Hematopoietic multipotent progenitor cell treated with erythropoietin and hydrocortisone succinate and interleukin-3 and kit ligand, for 4 days (in vitro differentiated cells): ENCODE measurements at regions not wholly inside any gene's neighbourhood (a gene's known extent, or its start where the extent isn't known, plus 50 kb on each side); places are given as distances from the start of the nearest gene placed in this dataset.
"Not testable (repeated sequence)": the region's sequence is repeated elsewhere in the genome, so short reads cannot be mapped to it uniquely, and the experiment has no call there.

Source experiments
- DNase-seq: peaks from one replicate; pipeline ENCODE4 v3.0.0-alpha.2; 2015

DNA sequence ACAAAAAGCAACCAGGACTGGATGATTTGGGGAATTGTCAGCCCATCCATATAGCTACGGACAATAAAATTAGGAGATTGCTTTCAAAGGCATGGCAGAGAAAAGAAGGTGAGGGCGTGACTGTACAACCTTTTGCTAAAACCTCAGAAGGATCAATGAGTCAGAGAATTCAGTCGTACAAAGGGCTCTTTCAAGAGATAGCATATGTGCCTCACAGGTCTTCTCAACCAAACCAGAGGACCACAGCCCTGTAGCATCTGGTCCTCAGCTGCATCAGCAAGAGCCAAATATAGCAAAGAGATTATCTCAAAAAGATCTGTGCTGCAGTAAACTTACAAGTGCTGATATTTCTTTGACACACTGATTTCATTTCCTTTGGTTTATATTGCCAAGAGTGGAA, 149.9 kb upstream of the RAB6C start:
- no peak for DNase-seq

DNA sequence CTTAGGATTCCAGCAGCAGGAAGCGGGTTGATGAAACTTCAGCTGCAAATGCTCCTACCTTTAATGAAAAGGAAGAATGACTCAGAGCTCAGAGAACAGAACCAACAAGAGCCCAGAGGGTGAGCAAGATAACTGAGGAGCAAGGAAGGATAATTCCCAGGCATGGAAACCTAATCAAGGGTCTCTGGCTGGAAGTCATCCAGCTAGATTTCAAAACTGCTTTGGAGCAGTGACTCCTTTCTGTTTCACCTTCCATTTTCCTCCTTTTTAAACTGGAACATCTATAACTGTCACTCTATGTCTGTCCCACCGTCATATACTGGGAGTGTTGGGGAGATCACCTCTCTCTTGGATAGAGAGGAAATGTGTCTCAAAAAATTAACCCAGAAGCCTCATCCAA, 148.4 kb upstream of the RAB6C start:
- DNase-seq, result no peak

DNA sequence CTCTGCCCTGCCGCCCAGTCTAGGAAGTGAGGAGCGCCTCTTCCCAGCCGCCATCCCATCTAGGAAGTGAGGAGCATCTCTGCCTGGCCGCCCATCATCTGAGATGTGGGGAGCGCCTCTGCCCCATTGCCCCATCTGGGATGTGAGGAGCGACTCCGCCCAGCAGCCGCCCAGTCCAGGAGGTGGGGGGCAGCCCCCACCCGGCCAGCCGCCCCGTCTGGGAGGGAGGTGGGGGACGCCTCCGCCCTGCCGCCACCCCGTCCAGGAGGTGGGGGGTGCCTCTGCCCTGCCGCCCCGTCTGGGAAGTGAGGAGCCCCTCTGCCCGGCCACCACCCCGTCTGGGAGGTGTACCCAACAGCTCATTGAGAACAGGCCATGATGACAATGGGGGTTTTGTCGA, 146.0 kb upstream of the RAB6C start:
- DNase-seq, result not testable (repeated sequence)

DNA sequence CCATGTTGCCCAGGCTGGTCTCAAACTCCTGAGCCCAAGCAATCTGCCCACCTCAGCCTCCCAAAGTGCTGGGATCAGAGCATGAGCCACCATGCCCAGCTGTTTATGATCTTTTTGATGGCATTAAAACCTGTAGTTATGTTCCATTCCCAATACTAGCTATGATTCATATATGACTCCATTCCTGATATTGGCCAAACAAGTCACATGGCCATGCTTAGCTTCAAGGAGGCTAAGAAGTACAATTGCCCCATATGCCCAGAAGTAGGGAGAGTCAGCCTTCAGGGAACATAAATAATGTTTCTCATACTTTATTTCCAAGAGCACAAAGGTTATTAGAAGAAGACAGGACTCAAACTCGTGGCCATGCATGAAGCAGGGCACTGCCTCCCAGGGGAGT, 132.4 kb upstream of the RAB6C start:
- no peak for DNase-seq

DNA sequence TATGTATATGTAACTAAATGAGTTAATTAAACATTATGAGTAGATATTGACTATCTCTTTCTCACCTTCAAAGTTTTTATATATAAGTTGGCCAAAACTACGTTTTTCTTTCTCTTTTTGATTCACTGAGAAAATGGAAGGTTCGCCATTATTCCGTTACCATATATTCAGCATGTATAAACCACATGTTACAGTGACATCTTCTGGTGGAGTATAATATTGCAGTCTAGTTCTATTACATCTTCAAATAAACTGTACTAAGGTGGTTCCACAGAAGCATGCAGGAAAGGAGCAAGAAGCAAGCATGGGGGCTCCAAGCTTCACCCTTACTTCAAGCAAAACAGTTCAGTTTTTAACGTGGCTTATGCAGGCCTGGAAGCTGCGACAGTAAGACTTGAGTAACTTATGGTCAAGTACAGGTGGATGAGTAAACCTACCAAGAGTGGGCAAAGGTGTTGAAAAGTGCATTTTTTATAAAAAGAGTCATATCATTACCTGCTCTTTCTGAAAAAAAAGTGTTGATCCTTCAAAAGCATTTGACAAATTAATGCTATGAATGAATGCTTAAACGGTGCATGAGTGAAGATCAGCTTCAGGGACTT, 129.8 kb upstream of the RAB6C start:
- peak; percentile 91 for DNase-seq

DNA sequence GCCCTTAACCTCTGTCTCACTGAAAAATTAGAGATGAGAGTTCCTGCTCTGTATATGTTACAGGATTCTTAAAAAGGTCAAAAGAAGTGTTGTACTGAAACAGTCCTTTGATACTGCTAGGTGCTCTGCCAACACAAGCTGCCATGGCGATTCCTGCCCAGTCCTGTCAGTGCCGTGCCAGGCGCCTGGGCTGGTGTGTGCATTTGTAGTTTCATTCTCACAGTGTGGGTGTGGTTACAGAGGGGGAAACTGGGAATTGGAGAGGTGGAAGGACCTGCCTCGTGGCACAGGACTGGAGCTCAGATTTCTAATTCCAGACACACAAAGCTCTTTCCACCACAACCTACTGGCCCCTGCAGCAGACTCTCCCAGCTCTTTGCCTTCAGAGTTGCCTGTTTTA, 122.3 kb upstream of the RAB6C start:
- no peak for DNase-seq

DNA sequence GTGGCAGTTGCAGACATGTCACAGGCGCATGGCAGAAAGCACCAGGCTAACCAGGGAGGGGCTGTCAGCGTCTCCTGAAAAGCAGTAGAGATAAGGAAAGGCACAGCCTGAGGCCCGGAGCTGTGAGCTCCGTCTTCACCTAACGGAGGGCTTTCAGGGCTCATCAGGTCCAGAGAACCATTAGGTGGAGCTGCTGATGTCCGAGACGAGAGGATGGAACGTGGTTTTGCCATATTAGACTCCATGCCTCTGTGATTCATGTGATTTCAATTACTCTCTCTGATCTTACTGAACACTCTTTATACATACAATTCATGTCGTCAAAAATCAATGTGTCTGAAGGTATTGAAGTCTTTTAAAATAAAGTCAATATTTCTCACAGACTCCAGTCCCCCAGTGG, 120.3 kb upstream of the RAB6C start:
- no peak for DNase-seq

DNA sequence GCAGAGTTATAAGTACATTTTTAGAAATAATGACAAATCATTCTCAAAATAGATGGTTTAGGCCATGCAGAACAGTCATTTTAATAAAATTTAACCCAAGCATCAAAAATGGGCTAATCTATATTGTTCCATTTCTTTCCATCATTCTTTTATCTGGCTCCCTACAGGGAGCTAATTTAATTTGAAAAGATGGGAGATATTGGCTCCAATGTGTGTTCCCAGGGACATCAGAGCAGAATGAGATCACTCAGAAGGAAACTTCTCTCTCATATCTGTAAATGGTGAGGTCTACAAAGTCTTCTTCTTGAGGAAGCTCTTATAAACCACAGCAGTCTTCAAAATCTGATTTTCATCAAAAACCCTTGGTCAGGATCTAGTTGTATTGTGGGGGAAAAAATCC, 119.4 kb upstream of the RAB6C start:
- no peak for DNase-seq

DNA sequence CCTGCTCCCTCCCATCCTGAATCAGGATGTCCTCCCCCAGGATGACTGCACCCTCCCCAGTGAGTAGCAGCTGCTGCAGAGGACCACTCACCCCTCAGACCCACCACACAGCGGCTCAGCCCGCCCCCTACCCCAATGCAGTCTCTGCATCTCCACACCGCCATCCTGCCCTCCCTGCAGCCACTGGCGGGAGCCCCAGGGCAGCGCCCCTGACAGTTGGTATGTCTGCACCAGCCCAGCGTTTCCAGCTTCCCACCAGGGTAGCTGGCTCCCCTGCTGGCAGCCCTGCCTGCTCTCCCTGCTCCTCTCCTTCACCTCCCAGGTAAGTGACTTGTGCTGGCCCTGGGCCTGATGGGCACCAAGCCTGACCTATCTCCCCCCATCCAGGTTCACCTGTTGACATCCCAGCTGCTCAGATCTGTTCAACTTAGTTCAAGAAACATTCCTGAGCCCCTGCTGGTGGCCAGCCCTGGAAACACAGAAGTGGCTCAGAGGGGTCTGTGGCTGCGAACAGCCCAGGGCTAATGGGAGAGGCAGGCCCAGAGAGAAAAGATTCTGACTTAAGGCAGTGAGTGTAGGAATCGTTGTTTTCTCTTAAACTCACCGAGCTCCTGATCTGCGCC, 117.7 kb upstream of the RAB6C start:
- no peak for DNase-seq

DNA sequence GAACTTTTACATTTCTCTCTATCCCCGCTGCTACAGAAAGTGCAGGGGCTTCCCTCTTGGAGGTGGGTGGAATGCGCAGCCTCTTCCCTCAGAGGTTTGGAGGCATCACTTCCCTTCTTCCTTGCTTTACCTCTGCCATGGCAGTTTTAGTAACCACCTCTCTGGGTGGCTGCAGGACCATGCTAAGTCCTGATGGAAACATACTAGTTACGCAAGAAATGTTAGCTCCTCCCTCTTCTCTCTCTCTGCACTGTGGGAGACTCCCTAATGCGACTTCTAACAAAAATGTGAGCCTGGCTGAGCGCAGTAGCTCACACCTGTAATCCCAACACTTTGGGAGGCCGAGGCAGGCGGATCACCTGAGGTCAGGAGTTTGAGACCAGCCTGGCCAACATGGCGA, 116.8 kb upstream of the RAB6C start:
- no peak for DNase-seq

DNA sequence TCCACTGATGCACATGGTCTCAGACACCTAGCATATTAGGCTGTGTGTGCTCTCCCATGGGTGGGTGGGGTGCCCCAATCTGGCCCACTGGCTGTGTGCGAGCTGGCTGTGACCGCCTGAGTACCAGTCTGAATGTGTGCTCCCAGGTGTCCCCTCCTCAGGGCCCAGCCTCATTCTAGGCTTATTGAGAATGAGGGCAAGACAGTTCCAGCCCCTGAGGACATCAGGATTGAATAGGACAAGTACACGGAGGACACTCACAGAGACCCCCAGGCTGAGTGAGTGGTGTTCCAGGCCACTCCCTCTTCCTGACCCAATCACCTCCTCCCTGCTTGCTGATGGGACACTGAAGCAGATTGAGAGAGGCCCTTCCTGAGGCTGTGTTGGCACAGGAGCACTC, 116.1 kb upstream of the RAB6C start:
- DNase-seq, result no peak

DNA sequence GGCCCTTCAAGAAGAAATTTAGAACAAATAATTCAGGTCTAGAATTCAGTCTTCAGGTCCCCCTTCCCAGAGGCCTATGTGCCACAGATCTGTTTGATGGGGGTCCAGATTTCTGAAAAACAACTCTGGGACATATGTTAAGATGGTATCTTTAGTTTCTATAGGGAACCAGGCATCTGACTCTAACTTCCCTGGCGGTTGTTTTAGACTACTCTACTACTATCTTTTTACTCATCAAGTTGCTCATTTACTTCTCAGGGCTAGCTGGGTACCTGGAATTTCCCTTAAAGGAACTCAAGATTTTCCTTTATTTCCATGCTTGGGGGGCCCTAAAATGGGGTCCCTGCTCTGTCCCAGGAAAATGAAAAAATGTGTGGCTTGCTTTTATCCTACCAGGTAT, 114.7 kb upstream of the RAB6C start:
- DNase-seq, result no peak

DNA sequence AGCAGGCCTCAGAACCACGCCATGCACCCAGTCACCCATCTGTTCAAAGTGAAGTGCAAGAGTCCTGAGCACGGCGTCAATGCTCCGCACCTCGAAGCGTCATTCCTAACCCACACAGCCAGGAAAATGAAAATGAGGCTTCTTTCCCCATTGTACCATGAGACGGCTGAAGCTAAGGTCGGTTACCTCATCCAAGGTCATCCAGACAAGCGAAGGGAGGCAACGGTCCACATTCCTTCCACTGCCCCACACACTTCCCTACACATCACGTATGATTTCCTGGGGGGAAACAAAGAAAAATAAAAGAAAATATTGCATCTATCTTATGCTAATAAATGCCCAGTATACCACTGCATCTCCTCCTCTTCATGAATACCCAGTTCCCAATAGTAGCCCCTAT, 113.5 kb upstream of the RAB6C start:
- no peak for DNase-seq

DNA sequence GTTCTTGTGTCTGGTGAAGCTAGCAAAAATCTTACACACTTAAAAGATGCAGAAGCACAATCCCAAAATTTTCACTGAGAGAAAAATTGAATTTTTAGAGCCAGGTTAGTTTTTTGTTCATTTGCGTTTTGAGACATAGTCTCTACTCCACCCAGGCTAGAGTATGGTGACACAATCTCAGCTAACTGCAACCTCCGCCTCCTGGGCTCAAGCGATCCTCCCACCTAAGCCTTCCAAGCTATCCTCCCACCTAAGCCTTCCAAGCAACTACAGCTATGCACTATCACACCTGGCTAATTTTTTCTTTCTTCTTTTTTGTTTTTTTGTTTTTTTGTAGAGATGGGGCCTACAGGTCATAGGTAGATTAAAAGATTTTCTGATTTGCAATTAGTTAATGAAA, 113.1 kb upstream of the RAB6C start:
- DNase-seq, result no peak

DNA sequence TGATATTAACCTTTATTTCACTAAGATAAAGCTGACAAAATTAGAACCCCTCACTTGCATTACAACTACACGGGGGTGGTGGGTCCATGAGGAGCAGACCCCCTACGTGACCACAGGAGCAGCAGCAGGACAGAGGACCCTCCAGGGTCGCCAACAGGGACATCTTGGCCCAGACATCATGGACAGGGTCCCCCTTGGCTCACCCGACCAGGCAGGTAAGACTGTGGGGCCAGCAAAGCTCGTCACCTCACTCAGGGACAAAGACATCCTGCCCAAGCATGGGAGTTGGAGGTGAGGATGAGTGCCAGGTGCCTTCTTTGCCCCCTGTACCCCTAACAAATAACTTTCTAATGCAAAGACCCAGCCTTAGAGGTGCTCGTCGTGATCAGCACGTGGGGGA, 111.3 kb upstream of the RAB6C start:
- DNase-seq, result no peak

DNA sequence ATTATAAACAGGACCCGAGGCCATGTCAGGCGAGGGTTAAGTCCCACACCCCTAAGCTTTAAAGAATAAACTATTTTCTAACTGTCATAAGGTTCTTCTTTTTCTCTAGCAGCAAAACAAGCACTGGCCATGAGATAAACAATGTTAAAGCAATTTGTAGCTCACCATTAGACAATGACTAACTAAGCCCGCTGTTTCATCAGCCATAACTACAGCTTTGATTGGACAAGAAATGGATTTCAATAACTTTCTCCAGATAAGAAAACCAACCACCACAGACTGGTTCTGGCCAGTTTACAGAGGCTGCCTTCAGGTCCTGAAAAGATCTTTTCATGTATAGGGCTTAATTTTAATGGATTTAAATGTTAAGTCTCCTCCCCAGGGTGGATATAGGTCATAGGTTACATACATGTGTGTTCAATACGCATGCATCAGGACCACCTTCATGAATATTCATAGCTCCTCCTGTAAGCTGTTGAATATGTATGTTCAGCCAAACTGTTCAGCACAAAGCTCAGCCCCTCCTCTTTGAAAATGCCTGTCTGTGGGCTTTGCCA, 108.7 kb upstream of the RAB6C start:
- no peak for DNase-seq

DNA sequence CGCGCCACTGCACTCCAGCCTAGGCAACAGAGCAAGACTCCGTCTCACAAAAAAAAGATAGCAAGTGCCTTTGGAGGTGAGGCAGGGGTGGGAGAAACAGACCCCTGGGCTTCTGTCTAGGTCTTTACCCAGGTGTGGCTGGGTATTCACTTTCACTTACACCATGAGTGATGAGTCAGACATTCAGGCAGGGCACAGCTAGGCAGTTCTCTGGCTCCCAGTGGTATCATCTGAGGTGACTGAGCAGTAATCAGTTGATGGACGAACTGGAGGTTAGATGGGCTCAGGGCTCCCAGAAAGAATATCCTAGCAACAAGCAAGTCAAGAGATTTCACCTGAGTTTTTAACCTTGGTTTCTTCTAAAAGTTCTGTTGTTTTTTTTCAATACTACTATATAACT, 107.0 kb upstream of the RAB6C start:
- no peak for DNase-seq

DNA sequence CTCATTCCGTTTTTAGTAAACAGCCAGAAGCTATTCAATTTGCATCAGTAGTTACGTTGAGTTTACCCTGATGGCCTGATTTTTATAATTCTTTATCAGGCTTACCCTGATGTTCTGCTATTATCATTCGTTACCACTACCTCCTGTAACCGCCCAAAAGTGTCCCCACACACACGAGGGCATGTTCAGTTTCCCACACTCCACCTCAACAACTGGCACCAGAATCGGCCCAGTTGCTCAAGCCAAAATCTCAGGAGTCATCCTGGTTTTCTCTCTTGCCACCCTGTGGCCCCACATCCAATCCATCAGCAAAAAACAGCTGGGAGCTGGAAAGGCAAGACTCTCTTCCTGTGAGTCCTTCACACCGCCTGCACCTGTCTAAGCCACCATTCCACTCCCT, 102.9 kb upstream of the RAB6C start:
- peak; percentile 45 for DNase-seq

DNA sequence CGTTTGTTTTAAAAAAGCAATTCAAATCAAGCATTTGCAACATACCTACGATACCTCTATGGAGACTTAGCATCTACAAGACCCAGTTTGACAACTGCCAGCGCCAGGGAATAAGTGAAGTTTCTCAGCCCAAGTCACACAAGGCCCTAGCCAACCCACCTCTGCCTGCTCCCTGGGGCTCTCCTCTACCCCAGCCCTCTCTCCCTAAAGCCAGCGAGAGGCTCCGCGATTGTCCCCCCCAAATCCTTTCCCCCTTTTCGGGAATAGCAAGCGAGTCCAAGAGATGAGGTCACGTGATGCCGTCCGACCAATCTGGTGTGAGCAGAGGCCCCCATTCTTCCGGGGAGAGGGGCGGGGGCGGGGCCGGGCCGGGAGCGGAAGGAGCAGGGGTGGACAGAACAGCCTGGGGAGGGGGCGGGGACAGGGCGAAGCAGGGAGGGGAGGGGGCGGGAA, 102.2 kb upstream of the RAB6C start:
- DNase-seq, result peak; percentile 92

DNA sequence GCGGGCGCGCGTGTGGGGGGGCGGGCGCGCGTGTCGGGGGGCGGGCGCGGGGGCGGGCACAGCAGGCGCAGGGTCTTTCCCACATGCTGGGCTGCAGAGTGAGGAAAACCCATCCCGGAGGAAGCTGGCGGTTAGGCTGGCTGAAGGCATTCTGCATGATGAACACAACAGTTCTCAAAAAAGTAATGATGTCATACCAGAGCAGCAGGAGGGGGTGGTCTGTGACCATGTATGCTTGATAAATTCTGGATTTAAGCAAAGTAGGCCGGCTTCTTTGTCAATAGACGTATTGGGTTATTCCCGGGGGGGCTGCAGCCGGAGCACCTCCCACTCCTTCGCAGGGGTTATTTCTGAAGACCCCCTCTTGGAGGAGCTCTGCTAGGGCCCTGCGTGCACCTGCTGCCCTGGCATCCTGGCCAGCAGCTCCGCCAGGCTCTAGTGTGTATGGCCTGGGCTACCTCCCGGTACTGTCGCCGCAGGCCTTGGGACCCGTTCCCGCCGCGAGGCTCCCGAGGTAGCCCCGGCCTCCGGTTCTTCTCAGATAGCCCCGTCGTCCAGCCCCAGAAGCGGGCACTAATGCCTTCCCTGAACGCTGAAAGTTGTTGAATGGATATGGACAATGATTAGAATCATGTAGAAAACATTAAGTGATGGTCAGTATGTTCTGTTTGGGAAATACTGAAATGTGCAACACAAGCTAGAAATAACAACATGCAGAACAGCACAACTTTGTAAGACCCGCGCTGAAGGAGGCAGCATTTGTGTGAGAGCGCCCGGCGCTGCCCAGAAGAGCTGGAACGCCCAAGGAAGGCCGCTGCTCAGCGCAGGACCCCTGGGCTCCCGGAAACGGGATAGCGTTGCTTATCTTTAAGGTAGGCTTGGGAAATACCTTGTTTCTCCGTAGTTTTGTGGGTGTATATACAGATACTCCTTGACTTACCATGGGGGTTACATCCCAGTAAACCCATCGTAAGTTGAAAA, 101.4 kb upstream of the RAB6C start:
- DNase-seq, result peak; percentile 68

DNA sequence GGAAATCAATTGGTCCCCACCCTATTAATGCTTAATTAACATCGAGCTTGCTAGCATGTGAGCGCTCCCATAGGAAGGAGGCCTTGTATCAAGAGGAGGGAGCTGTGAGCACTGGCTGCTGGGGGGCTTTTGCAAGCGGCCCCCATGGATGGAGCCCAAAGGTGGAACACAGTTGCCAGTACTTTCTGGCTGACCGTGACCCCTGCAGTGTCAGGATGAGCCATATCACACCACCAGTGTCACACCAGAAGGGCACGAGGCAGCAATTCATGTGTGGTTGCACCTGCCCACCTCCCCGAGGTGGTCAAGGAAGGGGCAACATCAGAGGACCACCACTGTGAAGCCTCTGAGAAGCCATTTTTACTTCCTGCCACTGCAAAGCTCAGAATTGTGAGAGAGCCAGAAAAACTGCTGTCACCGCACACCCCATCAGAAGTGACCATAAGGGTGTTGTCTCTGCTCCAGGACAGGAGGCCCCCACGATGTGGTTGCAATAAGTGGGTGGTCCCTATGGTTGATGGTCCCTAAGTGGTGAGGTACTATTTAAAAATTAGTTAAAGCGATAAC, 99.8 kb upstream of the RAB6C start:
- no peak for DNase-seq

DNA sequence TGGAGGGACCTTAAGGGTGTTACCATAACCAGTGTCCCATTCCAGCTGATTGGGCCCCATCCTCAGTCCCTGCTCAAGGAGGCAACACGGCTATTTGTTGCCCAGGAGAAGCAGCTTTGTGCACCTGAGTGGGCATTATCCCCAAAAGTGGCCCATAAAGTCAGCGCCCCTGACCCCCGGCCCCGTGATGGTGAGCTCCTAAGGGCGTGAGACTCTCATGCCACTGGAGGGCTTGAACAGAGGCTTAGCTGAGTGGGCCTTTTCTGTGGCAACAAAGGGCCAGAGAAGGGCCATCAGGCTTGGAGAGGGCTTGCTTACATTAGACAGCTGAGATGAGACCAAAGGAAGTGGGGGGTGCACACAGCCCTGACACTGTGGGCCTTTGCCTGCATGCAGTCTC, 99.2 kb upstream of the RAB6C start:
- no peak for DNase-seq

DNA sequence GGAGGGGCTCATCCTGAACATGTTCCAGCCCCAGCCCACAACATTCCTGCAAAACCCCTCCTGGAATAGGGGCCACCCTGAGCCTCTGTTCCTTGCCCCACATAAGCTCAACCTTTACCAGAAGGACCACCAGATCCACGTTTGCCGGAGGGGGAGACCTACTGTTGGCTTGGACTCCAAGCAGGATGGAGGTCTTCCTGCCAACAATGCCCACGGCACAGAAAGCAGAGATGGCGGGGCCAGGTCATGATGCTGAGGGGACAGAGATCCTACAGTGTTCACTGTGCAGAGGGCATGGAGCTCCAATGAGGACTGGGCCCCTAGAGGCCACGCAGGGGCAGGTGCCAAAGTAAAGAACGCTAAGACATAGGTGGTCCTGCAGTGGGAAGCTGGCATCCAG, 98.5 kb upstream of the RAB6C start:
- DNase-seq, result no peak
